ENCODE measurements at regions not wholly inside any gene's neighbourhood (a gene's known extent, or its start where the extent isn't known, plus 50 kb on each side); places are given as distances from the start of the nearest gene placed in this dataset.

DNA sequence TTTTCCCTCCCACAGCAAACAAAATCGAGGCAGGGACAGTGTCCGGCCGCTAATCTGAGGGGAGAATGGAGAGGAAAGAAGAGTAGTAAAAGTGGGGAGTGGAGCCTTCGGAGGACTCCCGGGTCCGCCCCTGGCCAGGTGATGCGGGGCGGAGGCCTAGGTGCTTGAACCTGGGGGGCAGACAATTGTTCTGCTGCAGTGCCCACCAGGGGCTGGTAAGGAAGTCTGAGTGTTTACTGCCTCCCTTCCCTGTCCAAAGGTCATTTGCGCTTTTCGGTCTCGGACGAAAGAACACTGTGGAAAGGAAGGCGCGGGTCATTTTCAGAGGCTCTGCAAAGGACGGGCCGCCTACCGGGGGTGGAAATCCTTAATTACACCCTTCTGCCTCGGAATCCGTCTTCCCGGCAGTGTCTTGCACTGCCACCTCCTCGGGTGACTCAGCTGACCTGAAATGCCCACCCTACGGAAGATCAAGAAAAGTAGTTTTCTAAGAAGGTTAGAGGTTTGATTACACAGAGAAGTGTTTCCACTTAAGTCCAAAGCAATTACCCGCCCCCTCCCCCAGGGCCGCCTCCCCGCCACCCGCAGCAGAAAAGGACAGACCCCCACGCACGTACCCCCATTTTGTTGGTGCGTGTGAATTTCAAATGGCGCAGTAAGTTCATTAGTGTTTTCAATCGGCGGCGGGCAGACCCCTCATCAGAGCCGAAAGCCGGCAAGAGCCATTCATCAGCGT lies 99.9 kb upstream of the TENM3 start:
- TF ChIP-seq, protein P1, sequence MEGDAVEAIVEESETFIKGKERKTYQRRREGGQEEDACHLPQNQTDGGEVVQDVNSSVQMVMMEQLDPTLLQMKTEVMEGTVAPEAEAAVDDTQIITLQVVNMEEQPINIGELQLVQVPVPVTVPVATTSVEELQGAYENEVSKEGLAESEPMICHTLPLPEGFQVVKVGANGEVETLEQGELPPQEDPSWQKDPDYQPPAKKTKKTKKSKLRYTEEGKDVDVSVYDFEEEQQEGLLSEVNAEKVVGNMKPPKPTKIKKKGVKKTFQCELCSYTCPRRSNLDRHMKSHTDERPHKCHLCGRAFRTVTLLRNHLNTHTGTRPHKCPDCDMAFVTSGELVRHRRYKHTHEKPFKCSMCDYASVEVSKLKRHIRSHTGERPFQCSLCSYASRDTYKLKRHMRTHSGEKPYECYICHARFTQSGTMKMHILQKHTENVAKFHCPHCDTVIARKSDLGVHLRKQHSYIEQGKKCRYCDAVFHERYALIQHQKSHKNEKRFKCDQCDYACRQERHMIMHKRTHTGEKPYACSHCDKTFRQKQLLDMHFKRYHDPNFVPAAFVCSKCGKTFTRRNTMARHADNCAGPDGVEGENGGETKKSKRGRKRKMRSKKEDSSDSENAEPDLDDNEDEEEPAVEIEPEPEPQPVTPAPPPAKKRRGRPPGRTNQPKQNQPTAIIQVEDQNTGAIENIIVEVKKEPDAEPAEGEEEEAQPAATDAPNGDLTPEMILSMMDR (IDR thresholded peaks at IDR 0.05), result no peak
- TF ChIP-seq POLR2A (IDR thresholded peaks at IDR 0.05), result no peak
